SK-N-SH (cell line): ENCODE measurements at regions not wholly inside any gene's neighbourhood (a gene's known extent, or its start where the extent isn't known, plus 50 kb on each side); places are given as distances from the start of the nearest gene placed in this dataset.

Source experiments
- CTCF ChIA-PET: fragments of 300-600, 350-600 bp; formaldehyde crosslinking; extraction: SDS; loops from one replicate; lab custom pipeline; 2021; lab: Yijun Ruan, JAX
- POLR2A ChIA-PET: fragments of 350-600 bp; sonication (Branson Sonifier 250); formaldehyde crosslinking; extraction: SDS; loops from one replicate; lab custom pipeline; 2020; ENCODE audit warnings: antibody characterized with exemption, inconsistent platforms; lab: Yijun Ruan, JAX
- DNase-seq: peaks from one replicate; pipeline ENCODE4 v3.0.0; 2012
- H2AFZ ChIP-seq: fragments of 200-600 bp; sonication (generic); 2 replicates; pipeline ENCODE4 v1.8.1; 2016; ENCODE audit warnings: antibody characterized with exemption, mild to moderate bottlenecking, low read depth
- H3F3A ChIP-seq: fragments of 200-600 bp; sonication (generic); replicated peaks from 2 replicates; pipeline ENCODE3; 2016; ENCODE audit warnings: antibody characterized with exemption, mild to moderate bottlenecking; ENCODE audit not compliant: insufficient read depth
- H3K27ac ChIP-seq, 2 experiments: fragments of 200-500 bp in 1 of 2; fragments of 200-600 bp in 1 of 2; sonication (Bioruptor generic) in 1 of 2; sonication (generic), shearing (Covaris generic) in 1 of 2; 2 replicates each; pipeline versions ENCODE4 v1.5.1 to v1.6.1; 2014 to 2016; ENCODE audit warnings: low read depth in 2 of 2, inconsistent platforms in 1 of 2, low read length in 1 of 2, mild to moderate bottlenecking in 1 of 2, mixed read lengths in 1 of 2
- H3K27me3 ChIP-seq: fragments of 200-600 bp; sonication (generic), shearing (Covaris generic); 2 replicates; pipeline ENCODE4 v1.6.1; 2016; ENCODE audit warnings: mixed run types; ENCODE audit not compliant: insufficient read depth
- H3K36me3 ChIP-seq, 2 experiments: fragments of 200-500 bp in 1 of 2; fragments of 200-600 bp in 1 of 2; sonication (Bioruptor generic) in 1 of 2; sonication (generic) in 1 of 2; replicated peaks in 1 of 2; 2 replicates each; pipeline versions ENCODE3 to v1.5.1; 2014 to 2016; ENCODE audit warnings: low read length in 1 of 2, mild to moderate bottlenecking in 1 of 2; ENCODE audit not compliant: insufficient read depth in 2 of 2, control insufficient read depth in 1 of 2
- H3K4me1 ChIP-seq, 2 experiments: fragments of 200-500 bp in 1 of 2; fragments of 200-600 bp in 1 of 2; sonication (Bioruptor generic) in 1 of 2; sonication (generic), shearing (Covaris generic) in 1 of 2; 2 replicates each; pipeline versions ENCODE4 v1.5.1 to v1.6.1; 2014 to 2016; ENCODE audit warnings: low read depth in 1 of 2, low read length in 1 of 2, mixed run types in 1 of 2; ENCODE audit not compliant: insufficient read depth in 2 of 2, control insufficient read depth in 1 of 2
- H3K4me2 ChIP-seq: fragments of 200-600 bp; sonication (generic), shearing (Covaris generic); 2 replicates; pipeline ENCODE4 v1.6.1; 2017; ENCODE audit warnings: mixed run types
- H3K4me3 ChIP-seq, 2 experiments: fragments of 200-500 bp in 1 of 2; fragments of 200-600 bp in 1 of 2; sonication (Bioruptor generic) in 1 of 2; sonication (generic), shearing (Covaris generic) in 1 of 2; 2 replicates each; pipeline versions ENCODE4 v1.5.1 to v1.8.1; 2014 to 2016; ENCODE audit warnings: low read depth in 2 of 2, inconsistent platforms in 1 of 2, low read length in 1 of 2, mild to moderate bottlenecking in 1 of 2, mixed read lengths in 1 of 2, moderate library complexity in 1 of 2
- H3K79me2 ChIP-seq: fragments of 200-600 bp; sonication (generic); 2 replicates; pipeline ENCODE4 v1.8.1; 2017; ENCODE audit warnings: mild to moderate bottlenecking; ENCODE audit not compliant: insufficient read depth
- H3K9ac ChIP-seq: fragments of 200-600 bp; sonication (generic); 2 replicates; pipeline ENCODE4 v1.6.1; 2017; ENCODE audit warnings: mixed run types
- H3K9me2 ChIP-seq: fragments of 200-600 bp; sonication (generic); 2 replicates; pipeline ENCODE4 v1.6.1; 2017; ENCODE audit warnings: mixed run types
- H3K9me3 ChIP-seq: fragments of 200-600 bp; sonication (generic); 2 replicates; pipeline ENCODE4 v1.6.1; 2017; ENCODE audit warnings: mixed run types, mild to moderate bottlenecking, moderate library complexity
- H4K20me1 ChIP-seq: fragments of 200-600 bp; sonication (generic); 2 replicates; pipeline ENCODE4 v1.6.1; 2017; ENCODE audit warnings: mild to moderate bottlenecking, mixed run types; ENCODE audit not compliant: insufficient read depth
- EZH2phosphoT487 ChIP-seq: fragments of 200-600 bp; sonication (generic); IDR thresholded peaks from 2 replicates; pipeline ENCODE4 v1.6.1; 2017; ENCODE audit warnings: low read depth, mixed run types, mild to moderate bottlenecking, antibody characterized with exemption, moderate library complexity, borderline replicate concordance
- FOSL2 ChIP-seq: IDR thresholded peaks from 2 replicates; pipeline ENCODE4 v1.4.0; 2012; ENCODE audit warnings: low read depth, mild to moderate bottlenecking, moderate library complexity, borderline replicate concordance
- FOXJ3 ChIP-seq: sonication (generic); formaldehyde crosslinking; IDR thresholded peaks from 2 replicates; pipeline ENCODE4 v1.5.1; 2020; ENCODE audit warnings: mild to moderate bottlenecking, missing genetic modification reagents
- FOXM1 ChIP-seq: IDR thresholded peaks from 2 replicates; pipeline ENCODE4 v1.4.0; 2012; ENCODE audit warnings: low read depth, mild to moderate bottlenecking
- GATA2 ChIP-seq: sonication (generic); formaldehyde crosslinking; IDR thresholded peaks from 2 replicates; pipeline ENCODE4 v1.5.0; 2020; ENCODE audit warnings: mild to moderate bottlenecking, missing genetic modification reagents
- MXI1 ChIP-seq: IDR thresholded peaks from 2 replicates; pipeline ENCODE4 v1.6.1; 2012; ENCODE audit warnings: mild to moderate bottlenecking, low read depth, low read length, improper control_type of control experiment
- NFIC ChIP-seq: IDR thresholded peaks from 2 replicates; pipeline ENCODE4 v1.4.0; 2012; ENCODE audit warnings: borderline replicate concordance
- RCOR1 ChIP-seq: fragments of 150-350 bp; IDR thresholded peaks from 2 replicates; pipeline ENCODE4 v1.6.1; 2017; ENCODE audit warnings: antibody characterized with exemption, low read length
- SIN3A ChIP-seq: IDR thresholded peaks from 2 replicates; pipeline ENCODE4 v1.6.1; 2012; ENCODE audit warnings: low read depth, mild to moderate bottlenecking, low read length, moderate library complexity, borderline replicate concordance
- SMC3 ChIP-seq: IDR thresholded peaks from 2 replicates; pipeline ENCODE4 v1.6.1; 2012; ENCODE audit warnings: low read depth, low read length, improper control_type of control experiment
- TCF12 ChIP-seq: IDR thresholded peaks from 2 replicates; pipeline ENCODE4 v1.4.0; 2012
- YY1 ChIP-seq: IDR thresholded peaks from 2 replicates; pipeline ENCODE4 v1.4.0; 2012; ENCODE audit warnings: low read depth, mild to moderate bottlenecking
- WGBS: methylation state at CpG from one replicate; pipeline ENCODE4 v1.1.6; 2017; ENCODE audit warnings: low lambda C conversion rate; 5-methylcytosine and 5-hydroxymethylcytosine counted together
- TF ChIP-seq, protein P1 (sequence below): IDR thresholded peaks from 2 replicates; pipeline ENCODE4 v1.4.0; 2012; ENCODE audit warnings: low read depth, borderline replicate concordance
- TF ChIP-seq, protein P2 (sequence below): IDR thresholded peaks from 2 replicates; pipeline ENCODE4 v1.4.0; 2012; ENCODE audit warnings: low read depth, borderline replicate concordance
- TF ChIP-seq, protein P3 (sequence below): IDR thresholded peaks from 2 replicates; pipeline ENCODE4; 2012
- TF ChIP-seq, protein P4 (sequence below): IDR thresholded peaks from 2 replicates; pipeline ENCODE4 v1.4.0; 2012; ENCODE audit warnings: low read depth

DNA sequence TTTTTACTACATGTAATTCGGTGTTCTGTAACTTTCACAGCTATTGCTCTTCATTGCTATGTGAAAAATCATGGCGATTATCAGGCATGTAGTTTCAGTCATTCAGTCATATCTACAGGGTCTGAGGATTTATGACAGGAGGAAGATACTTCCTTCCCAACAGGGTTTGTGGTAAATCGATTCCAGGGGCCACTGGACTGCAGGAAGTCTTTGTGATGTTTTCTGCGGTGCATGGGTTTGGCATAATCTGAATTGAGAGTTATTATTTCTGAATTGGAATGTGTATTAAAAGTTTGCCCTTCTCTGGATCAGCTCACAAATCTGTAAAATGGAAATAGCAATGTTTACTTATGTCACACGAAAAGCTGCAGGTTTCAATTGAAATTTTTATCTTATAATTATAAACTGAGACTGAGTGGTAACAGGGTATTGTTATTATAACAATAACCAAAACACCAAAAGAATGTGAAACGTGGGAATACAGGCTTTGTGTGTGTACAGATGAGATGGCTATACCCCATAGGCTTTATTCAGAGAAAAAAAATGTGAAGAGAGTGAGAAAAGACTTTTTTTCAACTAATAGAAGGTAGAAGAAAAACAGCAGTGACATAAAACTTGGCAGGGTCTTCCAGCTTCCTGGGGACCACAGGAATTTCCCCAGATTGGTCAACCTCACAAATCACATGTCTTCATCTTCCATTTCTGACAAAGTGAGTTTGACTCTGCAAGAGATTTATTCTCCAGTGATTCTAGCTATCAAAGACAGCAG lies 307.7 kb upstream of the NFE2L3 start:
- WGBS = 29% methylated on average over 6 of the region's 6 CpGs
- H3K27ac ChIP-seq = no peak overlapping the region
- no peak for DNase-seq

DNA sequence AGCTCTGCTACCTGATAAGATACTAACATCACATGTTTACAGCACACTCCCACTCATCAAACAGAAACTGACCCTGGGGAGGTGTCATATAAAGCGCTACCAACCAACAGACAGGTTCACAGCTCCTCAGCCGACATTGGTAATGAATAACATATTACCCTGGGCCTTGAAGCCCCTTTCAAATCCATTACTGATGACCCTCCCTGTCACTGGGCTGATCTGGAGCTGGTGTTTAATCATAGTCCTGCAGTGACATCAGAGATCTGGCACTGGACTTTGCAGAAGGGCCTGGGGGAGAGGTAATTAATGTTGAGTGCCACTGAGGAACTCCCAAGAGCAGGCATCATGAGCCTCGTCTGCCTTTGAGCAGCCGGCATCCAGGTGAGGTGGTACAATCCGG lies 306.5 kb upstream of the NFE2L3 start:
- ChIA-PET POLR2A (interaction anchor here (1.7 kb wide), 1 partner anchor 226 kb away, joined by 5 read pairs; no protein-coding TSS in a partner anchor), CTCF (interaction anchor here (0.7 to 18.4 kb wide), 13 partner anchors 10 to 602 kb away, joined by 3 to 432 read pairs (median 4); no protein-coding TSS in a partner anchor)
- Histone ChIP-seq H3K4me1 (peaks cover 0 to 18% of the 10 kb centered on the region in 2 experiments; a peak in 2 of 4 replicates), H3K27me3 (no peaks in the 10 kb centered on the region; the same call in 1 of the 2 replicates), H3K9me3 (no peaks in the 10 kb centered on the region), H3K9ac (no peak overlapping the region), H3K4me2 (no peak overlapping the region), H3F3A (peaks cover 6% of the 10 kb centered on the region), H3K4me3 (no peak overlapping the region), H3K9me2 (no peaks in the 10 kb centered on the region), H3K36me3 (no peaks in the 10 kb centered on the region), H2AFZ (no peak overlapping the region), H3K79me2 (no peaks in the 10 kb centered on the region), H3K27ac (no peak overlapping the region), H4K20me1 (no peaks in the 10 kb centered on the region)
- no peak for DNase-seq
- no peak for TF ChIP-seq EZH2phosphoT487
- TF ChIP-seq MXI1 = no peak
- TF ChIP-seq SIN3A = no peak
- TF ChIP-seq, protein P1, sequence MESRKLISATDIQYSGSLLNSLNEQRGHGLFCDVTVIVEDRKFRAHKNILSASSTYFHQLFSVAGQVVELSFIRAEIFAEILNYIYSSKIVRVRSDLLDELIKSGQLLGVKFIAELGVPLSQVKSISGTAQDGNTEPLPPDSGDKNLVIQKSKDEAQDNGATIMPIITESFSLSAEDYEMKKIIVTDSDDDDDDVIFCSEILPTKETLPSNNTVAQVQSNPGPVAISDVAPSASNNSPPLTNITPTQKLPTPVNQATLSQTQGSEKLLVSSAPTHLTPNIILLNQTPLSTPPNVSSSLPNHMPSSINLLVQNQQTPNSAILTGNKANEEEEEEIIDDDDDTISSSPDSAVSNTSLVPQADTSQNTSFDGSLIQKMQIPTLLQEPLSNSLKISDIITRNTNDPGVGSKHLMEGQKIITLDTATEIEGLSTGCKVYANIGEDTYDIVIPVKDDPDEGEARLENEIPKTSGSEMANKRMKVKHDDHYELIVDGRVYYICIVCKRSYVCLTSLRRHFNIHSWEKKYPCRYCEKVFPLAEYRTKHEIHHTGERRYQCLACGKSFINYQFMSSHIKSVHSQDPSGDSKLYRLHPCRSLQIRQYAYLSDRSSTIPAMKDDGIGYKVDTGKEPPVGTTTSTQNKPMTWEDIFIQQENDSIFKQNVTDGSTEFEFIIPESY = no peak
- peak; percentile 28; the same call in 1 of the 2 replicates for TF ChIP-seq GATA2 (CRISPR knock-in tag)
- TF ChIP-seq, protein P2, sequence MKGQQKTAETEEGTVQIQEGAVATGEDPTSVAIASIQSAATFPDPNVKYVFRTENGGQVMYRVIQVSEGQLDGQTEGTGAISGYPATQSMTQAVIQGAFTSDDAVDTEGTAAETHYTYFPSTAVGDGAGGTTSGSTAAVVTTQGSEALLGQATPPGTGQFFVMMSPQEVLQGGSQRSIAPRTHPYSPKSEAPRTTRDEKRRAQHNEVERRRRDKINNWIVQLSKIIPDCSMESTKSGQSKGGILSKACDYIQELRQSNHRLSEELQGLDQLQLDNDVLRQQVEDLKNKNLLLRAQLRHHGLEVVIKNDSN = no peak
- no peak for TF ChIP-seq SMC3
- 52% methylated on average over 5 of the region's 5 CpGs for WGBS

More for the DNA sequence above, 307.7 kb upstream of the NFE2L3 start:
- Histone ChIP-seq H3K79me2 (no peaks in the 10 kb centered on the region), H4K20me1 (no peaks in the 10 kb centered on the region), H3K9ac (no peak overlapping the region), H3K4me1 (peaks cover 0 to 18% of the 10 kb centered on the region in 2 experiments; a peak in 2 of 4 replicates), H3K36me3 (no peaks in the 10 kb centered on the region), H3F3A (no peaks in the 10 kb centered on the region), H3K9me2 (no peaks in the 10 kb centered on the region), H3K9me3 (no peaks in the 10 kb centered on the region), H2AFZ (no peak overlapping the region), H3K27me3 (no peaks in the 10 kb centered on the region; the same call in 1 of the 2 replicates), H3K4me2 (no peak overlapping the region), H3K4me3 (no peak overlapping the region)
- CTCF ChIA-PET = interaction anchor here (0.9 to 18.4 kb wide), 13 partner anchors 7 to 585 kb away, joined by 3 to 432 read pairs (median 4); no protein-coding TSS in a partner anchor
- TF ChIP-seq, protein P3, sequence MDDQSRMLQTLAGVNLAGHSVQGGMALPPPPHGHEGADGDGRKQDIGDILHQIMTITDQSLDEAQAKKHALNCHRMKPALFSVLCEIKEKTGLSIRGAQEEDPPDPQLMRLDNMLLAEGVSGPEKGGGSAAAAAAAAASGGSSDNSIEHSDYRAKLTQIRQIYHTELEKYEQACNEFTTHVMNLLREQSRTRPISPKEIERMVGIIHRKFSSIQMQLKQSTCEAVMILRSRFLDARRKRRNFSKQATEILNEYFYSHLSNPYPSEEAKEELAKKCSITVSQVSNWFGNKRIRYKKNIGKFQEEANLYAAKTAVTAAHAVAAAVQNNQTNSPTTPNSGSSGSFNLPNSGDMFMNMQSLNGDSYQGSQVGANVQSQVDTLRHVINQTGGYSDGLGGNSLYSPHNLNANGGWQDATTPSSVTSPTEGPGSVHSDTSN = no peak
- no peak for TF ChIP-seq NFIC
- TF ChIP-seq FOXJ3 = no peak
- TF ChIP-seq FOSL2 = no peak
- no peak for TF ChIP-seq MXI1
- TF ChIP-seq, protein P4, sequence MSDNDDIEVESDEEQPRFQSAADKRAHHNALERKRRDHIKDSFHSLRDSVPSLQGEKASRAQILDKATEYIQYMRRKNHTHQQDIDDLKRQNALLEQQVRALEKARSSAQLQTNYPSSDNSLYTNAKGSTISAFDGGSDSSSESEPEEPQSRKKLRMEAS = no peak
- TF ChIP-seq RCOR1 = no peak
- no peak for TF ChIP-seq FOXM1
- no peak for TF ChIP-seq YY1
- no peak for TF ChIP-seq TCF12
- TF ChIP-seq, protein P2 = no peak
- POLR2A ChIA-PET = no interaction called here
